Activated naive CD8-positive, alpha-beta T cell treated with anti-CD3 and anti-CD28 coated beads for 36 hours (primary cell): ENCODE measurements at regions not wholly inside any gene's neighbourhood (a gene's known extent, or its start where the extent isn't known, plus 50 kb on each side); places are given as distances from the start of the nearest gene placed in this dataset.

ENCODE experiments used
- DNase-seq: peaks from one replicate; pipeline ENCODE4 v3.0.0; 2021
- H3K27ac Mint-ChIP-seq: one replicate; pipeline ENCODE4 v1.8.0; 2022; ENCODE audit warnings: mild to moderate bottlenecking, moderate library complexity, mixed read lengths
- H3K27me3 Mint-ChIP-seq: one replicate; pipeline ENCODE4 v1.8.0; 2022; ENCODE audit warnings: mild to moderate bottlenecking, mixed read lengths
- H3K36me3 Mint-ChIP-seq: one replicate; pipeline ENCODE4 v1.8.0; 2021; ENCODE audit warnings: mild to moderate bottlenecking, mixed read lengths
- H3K4me1 Mint-ChIP-seq: one replicate; pipeline ENCODE4 v1.8.0; 2021; ENCODE audit warnings: mixed read lengths
- H3K4me3 Mint-ChIP-seq: one replicate; pipeline ENCODE4 v1.8.0; 2022; ENCODE audit warnings: mild to moderate bottlenecking, moderate library complexity, mixed read lengths
- H3K9me3 Mint-ChIP-seq: one replicate; pipeline ENCODE4 v1.8.0; 2022; ENCODE audit warnings: mixed read lengths

- H3K27me3 Mint-ChIP-seq = no peaks in the 10 kb centered on the region
- peak overlapping the region; percentile 67 for H3K27ac Mint-ChIP-seq
- peaks cover 7% of the 10 kb centered on the region for H3K36me3 Mint-ChIP-seq
- no peak overlapping the region for H3K4me3 Mint-ChIP-seq
- H3K4me1 Mint-ChIP-seq = peaks cover 38% of the 10 kb centered on the region
- H3K9me3 Mint-ChIP-seq = peaks cover 4% of the 10 kb centered on the region
- no peak for DNase-seq
These were observed 355.4 kb downstream of the ETS1 start for GRCh38 chr11:128231845-128232410.

DNA sequence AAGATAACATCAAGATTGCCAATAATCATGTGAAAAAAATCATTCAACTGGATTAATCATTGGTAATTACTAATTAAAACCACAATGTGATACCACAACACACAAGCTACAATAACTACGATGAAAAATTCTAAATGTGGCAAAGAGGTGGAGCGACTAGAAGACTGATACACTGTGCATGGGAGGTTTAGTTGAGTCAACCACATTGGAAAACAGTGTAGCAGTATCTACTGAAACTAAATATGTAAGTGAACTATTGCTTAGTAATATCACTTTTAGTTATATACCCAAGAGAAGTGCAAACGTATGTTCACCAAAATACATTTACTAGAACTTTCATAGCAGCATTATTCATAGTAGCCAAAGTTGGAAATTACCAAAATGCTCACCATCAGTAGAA is 359.9 kb downstream of the ETS1 start:
- H3K4me1 Mint-ChIP-seq = peaks cover 41% of the 10 kb centered on the region
- peak overlapping the region; percentile 1 for H3K27ac Mint-ChIP-seq

DNA sequence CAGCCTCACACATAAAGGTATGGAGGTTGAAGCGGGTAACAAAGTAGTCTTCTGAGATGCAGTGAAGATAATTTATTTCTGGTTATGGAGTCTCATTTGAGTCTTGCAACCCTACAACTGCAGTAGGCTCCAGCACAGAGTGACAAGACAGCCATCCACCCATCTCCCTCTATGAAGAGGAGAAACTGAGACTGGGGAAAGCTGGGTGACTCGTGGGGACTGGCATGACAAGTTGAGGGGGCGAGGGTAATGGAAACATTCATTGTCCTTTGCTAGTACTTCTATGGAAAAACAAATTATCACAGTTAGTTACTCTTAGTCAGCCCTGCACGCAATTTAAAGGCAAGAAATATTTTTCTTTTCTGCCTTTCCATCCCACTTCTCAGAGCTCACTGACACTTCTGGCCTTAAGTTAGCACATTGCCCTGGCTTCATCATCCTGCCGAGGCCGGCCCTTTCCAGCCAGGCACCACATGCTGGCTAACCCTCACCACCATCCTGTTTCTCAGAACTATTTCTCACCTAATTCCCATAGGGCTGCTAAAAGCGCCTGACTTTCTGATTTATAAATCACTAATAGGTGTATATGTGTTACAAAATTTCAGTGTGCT is 361.1 kb downstream of the ETS1 start:
- Mint-ChIP-seq H3K36me3 (peaks cover 5% of the 10 kb centered on the region), H3K9me3 (peaks cover 2% of the 10 kb centered on the region), H3K27me3 (no peaks in the 10 kb centered on the region), H3K4me1 (peaks cover 33% of the 10 kb centered on the region), H3K4me3 (no peak overlapping the region), H3K27ac (peak overlapping the region; percentile 84)
- DNase-seq = peak; percentile 35

More for the DNA sequence above, 359.9 kb downstream of the ETS1 start:
- Mint-ChIP-seq H3K27me3 (no peaks in the 10 kb centered on the region), H3K9me3 (peaks cover 3% of the 10 kb centered on the region), H3K4me3 (no peak overlapping the region), H3K36me3 (peaks cover 8% of the 10 kb centered on the region)
- no peak for DNase-seq

DNA sequence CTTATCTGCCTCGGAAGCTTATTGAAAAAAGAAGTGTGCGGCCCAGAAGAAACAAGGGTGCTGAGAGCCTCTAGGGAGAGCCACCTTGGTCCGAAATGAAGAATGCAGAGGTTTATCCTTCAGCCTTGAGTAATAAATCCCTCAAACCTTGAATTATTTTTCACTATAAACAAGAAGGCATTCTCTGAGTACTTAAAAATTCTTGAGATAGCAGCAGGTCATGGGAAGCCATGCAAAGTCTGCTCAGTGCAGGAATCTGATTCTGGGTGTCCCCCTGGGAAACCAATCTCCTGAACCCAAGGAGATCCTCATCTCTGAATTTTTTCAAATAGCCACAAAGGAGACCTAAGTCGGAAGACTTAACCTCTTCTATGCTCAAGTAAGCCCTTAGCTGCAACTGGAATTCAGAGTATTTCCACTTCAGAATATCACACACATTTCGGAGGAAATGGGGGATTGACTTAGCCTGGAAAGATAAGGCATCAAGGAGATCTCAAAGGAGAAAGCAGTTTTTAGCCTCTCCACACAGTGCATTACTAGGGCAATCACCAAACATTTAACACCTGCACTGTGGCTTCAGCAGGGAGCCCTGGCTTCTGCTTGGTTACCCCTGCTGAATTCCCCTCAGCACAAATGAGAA is 365.0 kb downstream of the ETS1 start:
- H3K36me3 Mint-ChIP-seq = peaks cover 2% of the 10 kb centered on the region
- H3K4me3 Mint-ChIP-seq = no peak overlapping the region
- DNase-seq = no peak
- peaks cover 24% of the 10 kb centered on the region for H3K4me1 Mint-ChIP-seq
- peaks cover 2% of the 10 kb centered on the region for H3K9me3 Mint-ChIP-seq
- no peaks in the 10 kb centered on the region for H3K27me3 Mint-ChIP-seq
- H3K27ac Mint-ChIP-seq = no peak overlapping the region

DNA sequence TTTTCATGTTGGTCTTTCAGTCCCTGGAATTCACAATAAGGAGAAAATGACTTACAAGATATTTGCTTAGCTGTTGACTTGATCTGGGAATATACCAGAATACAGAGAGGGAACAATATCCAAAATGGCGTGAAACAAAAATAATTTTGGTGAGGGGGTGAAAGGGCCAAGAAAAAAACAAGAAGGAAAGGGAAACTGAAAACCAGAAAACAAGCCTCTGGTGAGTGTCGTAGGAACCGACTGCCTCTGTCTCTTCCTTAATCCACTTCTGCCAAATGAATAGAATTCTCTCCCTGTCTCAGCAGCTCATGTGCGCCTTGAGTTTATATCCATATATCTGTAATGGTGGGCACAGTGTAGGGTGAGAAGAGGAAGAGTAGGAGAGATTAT is 367.6 kb downstream of the ETS1 start:
- H3K27me3 Mint-ChIP-seq = no peaks in the 10 kb centered on the region
- no peak for DNase-seq
- H3K36me3 Mint-ChIP-seq = no peaks in the 10 kb centered on the region
- peaks cover 8% of the 10 kb centered on the region for H3K4me1 Mint-ChIP-seq
- H3K4me3 Mint-ChIP-seq = no peak overlapping the region
- H3K27ac Mint-ChIP-seq = no peak overlapping the region
- H3K9me3 Mint-ChIP-seq = no peaks in the 10 kb centered on the region

DNA sequence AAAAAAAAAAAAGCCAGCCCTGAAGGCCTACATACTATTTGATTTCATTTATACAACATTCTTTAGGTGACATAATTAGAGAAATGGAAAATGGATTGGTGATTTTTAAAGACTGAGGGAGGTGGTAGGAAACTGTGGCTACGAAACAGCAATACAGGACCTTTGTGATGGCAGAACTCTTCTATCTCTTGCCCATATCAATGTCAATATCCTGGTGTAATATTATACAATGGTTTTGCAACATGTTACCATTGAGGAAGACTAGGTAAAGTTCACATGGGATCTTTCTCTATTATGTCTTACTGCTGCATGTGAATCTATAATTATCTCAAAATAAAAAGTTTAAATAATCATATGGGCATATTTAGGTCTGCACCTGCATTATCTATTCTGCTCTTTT is 371.2 kb downstream of the ETS1 start:
- Mint-ChIP-seq H3K36me3 (no peaks in the 10 kb centered on the region), H3K9me3 (no peaks in the 10 kb centered on the region), H3K27ac (no peak overlapping the region), H3K27me3 (no peaks in the 10 kb centered on the region), H3K4me1 (peaks cover 2% of the 10 kb centered on the region), H3K4me3 (no peak overlapping the region)
- DNase-seq = no peak

- DNase-seq = no peak
- H3K9me3 Mint-ChIP-seq = no peaks in the 10 kb centered on the region
- H3K4me3 Mint-ChIP-seq = no peak overlapping the region
- H3K27ac Mint-ChIP-seq = no peak overlapping the region
- no peaks in the 10 kb centered on the region for H3K36me3 Mint-ChIP-seq
- H3K27me3 Mint-ChIP-seq = no peaks in the 10 kb centered on the region
- H3K4me1 Mint-ChIP-seq = peaks cover 4% of the 10 kb centered on the region
These were observed 372.0 kb downstream of the ETS1 start for GRCh38 chr11:128215238-128215882.

- Mint-ChIP-seq H3K27me3 (no peaks in the 10 kb centered on the region), H3K9me3 (no peaks in the 10 kb centered on the region), H3K4me3 (no peak overlapping the region), H3K4me1 (peaks cover 5% of the 10 kb centered on the region), H3K27ac (no peak overlapping the region), H3K36me3 (no peaks in the 10 kb centered on the region)
- no peak for DNase-seq
These were observed 373.1 kb downstream of the ETS1 start for GRCh38 chr11:128214263-128214662.

DNA sequence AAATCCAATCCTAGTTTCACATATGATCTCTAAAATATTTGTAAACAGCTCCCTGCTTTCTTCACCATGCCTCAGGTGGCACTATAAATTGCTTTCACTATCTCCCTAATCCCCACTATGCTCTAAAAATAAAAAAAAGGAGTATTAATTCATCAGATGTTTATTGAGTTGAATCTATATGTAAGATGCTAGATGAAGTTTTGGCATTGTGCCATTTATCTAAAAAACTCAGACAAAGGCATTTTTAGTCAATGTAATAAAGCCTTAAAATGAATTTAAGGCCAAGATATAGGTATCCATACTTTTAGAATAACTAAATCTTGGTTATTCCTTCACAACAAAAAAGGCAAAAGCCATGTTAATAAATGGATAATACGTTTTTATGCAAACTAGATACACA is 373.9 kb downstream of the ETS1 start:
- Mint-ChIP-seq H3K4me3 (no peak overlapping the region), H3K4me1 (peaks cover 5% of the 10 kb centered on the region), H3K9me3 (no peaks in the 10 kb centered on the region), H3K27me3 (no peaks in the 10 kb centered on the region), H3K36me3 (no peaks in the 10 kb centered on the region), H3K27ac (no peak overlapping the region)
- DNase-seq = no peak

- Mint-ChIP-seq H3K27ac (no peak overlapping the region), H3K9me3 (no peaks in the 10 kb centered on the region), H3K36me3 (no peaks in the 10 kb centered on the region), H3K4me1 (peaks cover 5% of the 10 kb centered on the region), H3K4me3 (no peak overlapping the region), H3K27me3 (no peaks in the 10 kb centered on the region)
- DNase-seq = no peak
These were observed 375.0 kb downstream of the ETS1 start for GRCh38 chr11:128212324-128212723.

DNA sequence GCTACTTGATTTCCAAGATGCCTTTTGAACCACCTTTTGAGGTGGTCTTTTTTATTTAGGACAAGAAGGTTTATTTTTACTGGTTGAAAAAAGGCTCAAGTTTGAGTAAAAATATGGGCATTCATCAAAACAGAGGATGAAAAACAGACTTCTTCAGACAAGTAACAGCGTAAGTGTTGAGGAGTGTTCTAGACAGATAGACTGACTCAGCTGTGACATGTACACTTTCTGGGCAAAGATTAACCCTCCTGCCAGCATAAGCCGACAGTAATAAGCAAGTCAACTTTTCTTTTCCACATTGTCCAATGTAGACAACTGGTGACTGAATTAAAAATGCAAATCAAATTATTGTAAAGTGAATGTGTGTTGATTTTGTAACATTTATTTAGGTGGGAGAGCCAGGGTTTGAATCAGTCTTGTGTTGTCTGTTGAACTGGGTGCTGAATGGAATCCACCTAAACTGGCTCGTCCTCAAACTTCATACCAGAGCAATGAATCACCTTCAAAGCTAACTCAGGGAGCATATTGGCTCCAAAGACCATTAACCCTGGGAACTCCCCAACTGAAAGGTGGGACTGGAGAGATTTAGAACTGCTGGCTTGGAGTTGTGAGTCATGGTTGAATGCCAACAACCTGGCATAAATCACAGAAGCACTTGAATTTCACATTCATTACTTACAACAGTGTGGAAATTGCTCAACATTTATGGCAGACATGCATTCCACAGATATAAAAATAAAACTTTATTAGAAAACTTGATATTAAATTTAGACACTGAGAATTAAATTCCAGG is 377.0 kb downstream of the ETS1 start:
- Mint-ChIP-seq H3K4me1 (peaks cover 7% of the 10 kb centered on the region), H3K36me3 (peaks cover 6% of the 10 kb centered on the region)
- DNase-seq = no peak

DNA sequence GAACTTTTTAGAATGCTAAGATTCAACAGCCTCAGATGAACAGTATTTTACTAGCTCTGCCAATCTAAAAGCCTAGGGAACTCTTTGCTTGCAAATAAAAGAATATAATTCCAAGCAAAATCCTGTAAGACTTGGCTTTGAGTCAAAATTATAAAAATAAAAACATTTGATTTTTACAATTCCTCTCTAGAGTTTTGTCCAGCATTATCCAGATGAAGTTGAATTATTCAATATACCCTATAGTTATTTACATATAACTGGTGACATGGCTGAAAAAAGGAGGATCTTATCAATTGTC is 378.3 kb downstream of the ETS1 start:
- H3K9me3 Mint-ChIP-seq = peaks cover 9% of the 10 kb centered on the region
- H3K36me3 Mint-ChIP-seq = peaks cover 6% of the 10 kb centered on the region
- H3K27me3 Mint-ChIP-seq = no peaks in the 10 kb centered on the region

More for the DNA sequence above, 377.0 kb downstream of the ETS1 start:
- Mint-ChIP-seq H3K9me3 (peaks cover 9% of the 10 kb centered on the region), H3K27me3 (no peaks in the 10 kb centered on the region), H3K4me3 (no peak overlapping the region), H3K27ac (no peak overlapping the region)

GRCh38 chr11:128208329-128209137 is 378.8 kb downstream of the ETS1 start:
- H3K4me3 Mint-ChIP-seq = no peak overlapping the region
- H3K9me3 Mint-ChIP-seq = peaks cover 9% of the 10 kb centered on the region
- no peak overlapping the region for H3K27ac Mint-ChIP-seq
- H3K27me3 Mint-ChIP-seq = no peaks in the 10 kb centered on the region
- H3K36me3 Mint-ChIP-seq = peaks cover 6% of the 10 kb centered on the region
- DNase-seq = no peak
- H3K4me1 Mint-ChIP-seq = peaks cover 7% of the 10 kb centered on the region

More for the DNA sequence above, 378.3 kb downstream of the ETS1 start:
- DNase-seq = no peak
- Mint-ChIP-seq H3K27ac (no peak overlapping the region), H3K4me3 (no peak overlapping the region), H3K4me1 (peaks cover 7% of the 10 kb centered on the region)

GRCh38 chr11:128207861-128208321 is 379.5 kb downstream of the ETS1 start:
- no peak for DNase-seq
- no peak overlapping the region for H3K27ac Mint-ChIP-seq
- H3K27me3 Mint-ChIP-seq = no peaks in the 10 kb centered on the region
- no peak overlapping the region for H3K4me3 Mint-ChIP-seq
- peaks cover 9% of the 10 kb centered on the region for H3K9me3 Mint-ChIP-seq
- H3K36me3 Mint-ChIP-seq = peaks cover 6% of the 10 kb centered on the region
- peaks cover 7% of the 10 kb centered on the region for H3K4me1 Mint-ChIP-seq
